ENCODE measurements at regions not wholly inside any gene's neighbourhood (a gene's known extent, or its start where the extent isn't known, plus 50 kb on each side); places are given as distances from the start of the nearest gene placed in this dataset.

DNA sequence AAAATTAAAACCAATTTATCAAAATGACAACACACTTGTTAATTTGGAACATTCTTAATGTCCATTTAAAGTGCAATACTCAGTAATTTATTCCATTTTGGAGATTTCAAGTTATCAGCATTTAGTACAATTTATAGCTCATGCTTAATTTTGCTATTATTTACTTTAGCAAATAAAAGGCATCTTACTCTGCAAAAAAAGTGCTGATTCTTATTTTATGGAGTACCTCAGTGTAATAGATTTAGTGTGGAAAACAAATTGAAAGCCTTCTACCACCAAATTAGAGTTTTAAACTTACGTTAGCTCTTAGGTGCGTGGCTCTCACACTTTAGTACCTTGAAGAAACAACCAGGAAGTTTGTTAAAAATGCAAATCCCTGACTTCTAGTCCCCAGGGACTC lies 208.4 kb upstream of the NRIP1 start:
- ATAC-seq = no peak

DNA sequence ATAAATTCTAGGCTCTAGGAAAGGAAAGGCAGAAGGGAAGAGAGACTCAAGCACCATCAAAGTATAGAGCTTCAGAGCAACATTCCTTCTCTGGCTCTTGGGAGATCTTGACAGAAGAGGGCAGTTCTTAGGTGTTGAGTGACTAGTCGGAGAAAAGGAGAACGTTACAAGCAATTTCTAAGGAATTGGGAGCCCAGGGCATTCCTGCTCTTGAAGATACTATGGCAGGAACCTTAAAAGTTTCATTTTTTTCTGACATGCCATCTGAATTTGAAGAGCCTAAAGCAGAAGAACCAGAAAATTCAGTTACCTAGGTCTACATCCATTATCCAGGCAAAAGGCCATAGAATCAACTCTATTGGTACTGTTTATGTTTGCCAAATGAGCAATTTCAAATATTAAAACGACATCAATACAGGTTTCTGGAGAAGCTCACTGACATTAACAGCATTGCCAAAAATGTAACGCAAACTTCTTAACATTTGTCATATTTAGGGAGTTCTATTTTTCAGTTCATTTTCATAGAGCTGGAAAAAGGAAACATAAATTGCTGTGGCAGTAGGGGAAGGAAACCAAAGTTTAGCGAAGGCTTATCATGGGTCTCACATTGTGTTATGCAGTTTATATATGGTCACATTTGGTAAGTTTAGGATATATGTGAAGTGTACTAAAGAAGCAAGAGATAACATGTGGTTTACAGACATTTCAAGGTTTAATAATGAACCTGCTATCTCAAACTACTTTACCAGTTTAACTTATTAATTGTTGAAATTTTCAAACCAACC lies 210.1 kb upstream of the NRIP1 start:
- no peak for ATAC-seq
- TF ChIP-seq ESRRG (CRISPR knock-in tag; IDR thresholded peaks at IDR 0.05) (no peak), CSDC2 (CRISPR knock-in tag; IDR thresholded peaks at IDR 0.05) (no peak), ZC3H10 (CRISPR knock-in tag; IDR thresholded peaks at IDR 0.05) (no peak), ZFP3 (CRISPR knock-in tag; IDR thresholded peaks at IDR 0.05) (no peak), ARNTL (CRISPR knock-in tag; IDR thresholded peaks at IDR 0.05; ENCODE audit: borderline replicate concordance, low read depth) (no peak), ZNF8 (CRISPR knock-in tag; IDR thresholded peaks at IDR 0.05) (no peak), BACH2 (CRISPR knock-in tag; IDR thresholded peaks at IDR 0.05; ENCODE audit: borderline replicate concordance) (no peak), PPARA (CRISPR knock-in tag; IDR thresholded peaks at IDR 0.05; ENCODE audit: borderline replicate concordance) (no peak), TOX (CRISPR knock-in tag; IDR thresholded peaks at IDR 0.05; ENCODE audit: borderline replicate concordance) (no peak), OSR1 (CRISPR knock-in tag; IDR thresholded peaks at IDR 0.05) (no peak)
- TF ChIP-seq, protein P1, sequence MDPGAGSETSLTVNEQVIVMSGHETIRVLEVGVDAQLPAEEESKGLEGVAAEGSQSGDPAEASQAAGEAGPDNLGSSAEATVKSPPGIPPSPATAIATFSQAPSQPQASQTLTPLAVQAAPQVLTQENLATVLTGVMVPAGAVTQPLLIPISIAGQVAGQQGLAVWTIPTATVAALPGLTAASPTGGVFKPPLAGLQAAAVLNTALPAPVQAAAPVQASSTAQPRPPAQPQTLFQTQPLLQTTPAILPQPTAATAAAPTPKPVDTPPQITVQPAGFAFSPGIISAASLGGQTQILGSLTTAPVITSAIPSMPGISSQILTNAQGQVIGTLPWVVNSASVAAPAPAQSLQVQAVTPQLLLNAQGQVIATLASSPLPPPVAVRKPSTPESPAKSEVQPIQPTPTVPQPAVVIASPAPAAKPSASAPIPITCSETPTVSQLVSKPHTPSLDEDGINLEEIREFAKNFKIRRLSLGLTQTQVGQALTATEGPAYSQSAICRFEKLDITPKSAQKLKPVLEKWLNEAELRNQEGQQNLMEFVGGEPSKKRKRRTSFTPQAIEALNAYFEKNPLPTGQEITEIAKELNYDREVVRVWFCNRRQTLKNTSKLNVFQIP (CRISPR knock-in tag; IDR thresholded peaks at IDR 0.05; ENCODE audit: borderline replicate concordance, low read depth) = no peak

More for the DNA sequence above, 208.4 kb upstream of the NRIP1 start:
- TF ChIP-seq ZC3H10 (CRISPR knock-in tag; IDR thresholded peaks at IDR 0.05) = no peak
- TF ChIP-seq, protein P2, sequence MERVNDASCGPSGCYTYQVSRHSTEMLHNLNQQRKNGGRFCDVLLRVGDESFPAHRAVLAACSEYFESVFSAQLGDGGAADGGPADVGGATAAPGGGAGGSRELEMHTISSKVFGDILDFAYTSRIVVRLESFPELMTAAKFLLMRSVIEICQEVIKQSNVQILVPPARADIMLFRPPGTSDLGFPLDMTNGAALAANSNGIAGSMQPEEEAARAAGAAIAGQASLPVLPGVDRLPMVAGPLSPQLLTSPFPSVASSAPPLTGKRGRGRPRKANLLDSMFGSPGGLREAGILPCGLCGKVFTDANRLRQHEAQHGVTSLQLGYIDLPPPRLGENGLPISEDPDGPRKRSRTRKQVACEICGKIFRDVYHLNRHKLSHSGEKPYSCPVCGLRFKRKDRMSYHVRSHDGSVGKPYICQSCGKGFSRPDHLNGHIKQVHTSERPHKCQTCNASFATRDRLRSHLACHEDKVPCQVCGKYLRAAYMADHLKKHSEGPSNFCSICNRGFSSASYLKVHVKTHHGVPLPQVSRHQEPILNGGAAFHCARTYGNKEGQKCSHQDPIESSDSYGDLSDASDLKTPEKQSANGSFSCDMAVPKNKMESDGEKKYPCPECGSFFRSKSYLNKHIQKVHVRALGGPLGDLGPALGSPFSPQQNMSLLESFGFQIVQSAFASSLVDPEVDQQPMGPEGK (CRISPR knock-in tag; IDR thresholded peaks at IDR 0.05; ENCODE audit: borderline replicate concordance) = no peak
- no peak for TF ChIP-seq ZNF565 (CRISPR knock-in tag; conservative IDR thresholded peaks at IDR 0.05; ENCODE audit: low read depth)
- TF ChIP-seq ARNTL (CRISPR knock-in tag; IDR thresholded peaks at IDR 0.05; ENCODE audit: borderline replicate concordance, low read depth) = no peak
- TF ChIP-seq ZNF8 (CRISPR knock-in tag; IDR thresholded peaks at IDR 0.05) = no peak
- TF ChIP-seq, protein P3, sequence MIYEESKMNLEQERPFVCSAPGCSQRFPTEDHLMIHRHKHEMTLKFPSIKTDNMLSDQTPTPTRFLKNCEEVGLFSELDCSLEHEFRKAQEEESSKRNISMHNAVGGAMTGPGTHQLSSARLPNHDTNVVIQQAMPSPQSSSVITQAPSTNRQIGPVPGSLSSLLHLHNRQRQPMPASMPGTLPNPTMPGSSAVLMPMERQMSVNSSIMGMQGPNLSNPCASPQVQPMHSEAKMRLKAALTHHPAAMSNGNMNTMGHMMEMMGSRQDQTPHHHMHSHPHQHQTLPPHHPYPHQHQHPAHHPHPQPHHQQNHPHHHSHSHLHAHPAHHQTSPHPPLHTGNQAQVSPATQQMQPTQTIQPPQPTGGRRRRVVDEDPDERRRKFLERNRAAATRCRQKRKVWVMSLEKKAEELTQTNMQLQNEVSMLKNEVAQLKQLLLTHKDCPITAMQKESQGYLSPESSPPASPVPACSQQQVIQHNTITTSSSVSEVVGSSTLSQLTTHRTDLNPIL (CRISPR knock-in tag; IDR thresholded peaks at IDR 0.05; ENCODE audit: low read depth) = no peak
- TF ChIP-seq TCF4 (CRISPR knock-in tag; IDR thresholded peaks at IDR 0.05; ENCODE audit: borderline replicate concordance) = no peak
- no peak for TF ChIP-seq PPARA (CRISPR knock-in tag; IDR thresholded peaks at IDR 0.05; ENCODE audit: borderline replicate concordance)
- TF ChIP-seq GLIS3 (CRISPR knock-in tag; IDR thresholded peaks at IDR 0.05) = no peak
- TF ChIP-seq ISL1 (CRISPR knock-in tag; IDR thresholded peaks at IDR 0.05) = no peak
- TF ChIP-seq, protein P1 (CRISPR knock-in tag; IDR thresholded peaks at IDR 0.05; ENCODE audit: borderline replicate concordance, low read depth) = no peak
- TF ChIP-seq SNAI2 (CRISPR knock-in tag; IDR thresholded peaks at IDR 0.05) = no peak

DNA sequence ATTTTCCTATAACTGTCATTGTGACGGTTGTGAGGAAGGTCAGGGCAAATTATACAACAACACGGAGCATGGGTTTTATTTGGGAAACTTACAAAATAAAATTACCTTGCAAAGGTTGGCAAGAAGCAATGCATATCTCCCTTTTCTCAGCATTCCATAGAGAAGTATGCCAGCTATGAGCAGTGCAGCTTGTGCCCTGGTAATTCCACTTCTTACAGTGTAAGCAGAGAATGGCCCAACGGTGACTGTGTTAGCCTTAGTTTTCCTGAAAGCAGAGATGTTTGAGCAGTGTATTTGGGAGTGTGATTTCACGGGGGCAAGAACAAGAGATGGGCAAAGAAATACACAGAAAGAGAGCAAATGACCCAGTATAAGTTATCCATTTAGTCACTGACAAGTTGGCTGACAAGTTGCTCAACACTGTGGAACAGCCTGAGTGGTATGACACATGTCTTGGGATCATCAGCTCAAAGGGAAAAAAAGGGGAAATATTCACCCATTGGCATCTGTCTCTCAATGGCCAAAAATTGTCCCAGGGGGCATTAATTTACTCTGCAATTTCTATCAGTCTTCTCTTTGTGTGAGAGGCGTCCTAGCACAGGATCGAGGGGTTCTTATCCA lies 210.9 kb upstream of the NRIP1 start:
- no peak for ATAC-seq
- no peak for TF ChIP-seq ZNF70 (CRISPR knock-in tag; IDR thresholded peaks at IDR 0.05)

DNA sequence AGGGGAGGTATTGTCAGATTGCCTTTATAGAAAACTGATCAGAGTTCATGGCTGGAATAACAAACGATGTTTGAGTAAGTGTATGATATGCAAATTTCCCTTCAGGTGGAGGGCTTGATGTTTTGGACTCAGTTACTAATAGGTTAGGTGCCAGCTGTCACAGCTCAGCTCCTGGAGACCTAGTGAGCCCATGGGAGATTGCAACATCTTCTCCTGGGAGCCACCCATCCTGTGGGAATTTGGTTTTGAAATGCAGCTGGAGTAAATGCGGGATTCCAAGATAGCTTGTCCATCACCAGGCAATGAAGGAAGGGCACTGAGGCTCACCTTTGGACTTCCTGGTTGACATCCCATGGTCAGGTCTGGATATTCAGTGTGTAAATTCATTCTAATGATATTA lies 211.4 kb upstream of the NRIP1 start:
- ATAC-seq = no peak
- TF ChIP-seq ZNF565 (CRISPR knock-in tag; conservative IDR thresholded peaks at IDR 0.05; ENCODE audit: low read depth) (no peak), ESRRG (CRISPR knock-in tag; IDR thresholded peaks at IDR 0.05) (no peak), ZNF8 (CRISPR knock-in tag; IDR thresholded peaks at IDR 0.05) (no peak), RARB (CRISPR knock-in tag; IDR thresholded peaks at IDR 0.05) (no peak), BACH2 (CRISPR knock-in tag; IDR thresholded peaks at IDR 0.05; ENCODE audit: borderline replicate concordance) (no peak), ZFP30 (CRISPR knock-in tag; IDR thresholded peaks at IDR 0.05) (no peak), ARNTL (CRISPR knock-in tag; IDR thresholded peaks at IDR 0.05; ENCODE audit: borderline replicate concordance, low read depth) (no peak), ZC3H10 (CRISPR knock-in tag; IDR thresholded peaks at IDR 0.05) (no peak), PPARA (CRISPR knock-in tag; IDR thresholded peaks at IDR 0.05; ENCODE audit: borderline replicate concordance) (no peak), GLIS3 (CRISPR knock-in tag; IDR thresholded peaks at IDR 0.05) (no peak), ZNF70 (CRISPR knock-in tag; IDR thresholded peaks at IDR 0.05) (no peak)
- TF ChIP-seq, protein P3 (CRISPR knock-in tag; IDR thresholded peaks at IDR 0.05; ENCODE audit: low read depth) = no peak
- TF ChIP-seq, protein P1 (CRISPR knock-in tag; IDR thresholded peaks at IDR 0.05; ENCODE audit: borderline replicate concordance, low read depth) = no peak

Measured in SK-N-SH treated with all-trans-retinoic acid at 6 μM for 48 hours (cell line).